Endothelial cell of umbilical vein (primary cell): ENCODE measurements at regions not wholly inside any gene's neighbourhood (a gene's known extent, or its start where the extent isn't known, plus 50 kb on each side); places are given as distances from the start of the nearest gene placed in this dataset.
"Not testable (repeated sequence)": the region's sequence is repeated elsewhere in the genome, so short reads cannot be mapped to it uniquely, and the experiment has no call there.

Experiments used
- BruUV-seq: library from RNA; stranded (reverse); fragments of 400-500 nt; replicated peaks from 2 replicates; lab custom pipeline; 2021; lab: Mats Ljungman, UMichigan
- CTCF ChIA-PET: fragments of 300-600, 350-600 bp; sonication (Branson Sonifier 250); formaldehyde crosslinking; loops from one replicate; lab custom pipeline; 2021; ENCODE audit warnings: antibody characterized with exemption, inconsistent platforms; lab: Charles Lee
- POLR2A ChIA-PET: fragments of 300-600, 350-600 bp; sonication (Branson Sonifier 250); formaldehyde crosslinking; loops from one replicate; lab custom pipeline; 2021; ENCODE audit warnings: antibody characterized with exemption, inconsistent platforms; lab: Charles Lee
- DNase-seq: peaks from one replicate; pipeline ENCODE4 v3.0.0-alpha.2; 2011; ENCODE audit warnings: low read depth, low spot score
- FAIRE-seq: peaks from 2 replicates; lab custom pipeline; 2011; peaks lifted over from hg19 to GRCh38; lab: Jason Lieb, UNC
- H2AFZ ChIP-seq: 2 replicates; pipeline ENCODE4 v1.6.0; 2012; ENCODE audit warnings: low read depth, low read length, control low read depth, inconsistent platforms
- H3K27ac ChIP-seq: 2 replicates; pipeline ENCODE4 v1.5.1; 2011; ENCODE audit warnings: low read depth, mild to moderate bottlenecking, control low read depth, low read length, moderate library complexity; ENCODE audit not compliant: insufficient read depth
- H3K27me3 ChIP-seq, 2 experiments: 2 replicates each; pipeline versions ENCODE4 v1.6.0 to v1.6.1; 2011; ENCODE audit warnings: low read length in 2 of 2, mixed read lengths in 1 of 2; ENCODE audit not compliant: control insufficient read depth in 2 of 2, insufficient read depth in 2 of 2
- H3K36me3 ChIP-seq, 2 experiments: 2 replicates in 1 of 2; 3 replicates in 1 of 2; pipeline ENCODE4 v1.5.1; 2011; ENCODE audit warnings: low read length in 2 of 2, mild to moderate bottlenecking in 1 of 2, moderate library complexity in 1 of 2; ENCODE audit not compliant: control insufficient read depth in 2 of 2, insufficient read depth in 2 of 2; ENCODE audit errors: extremely low read depth in 1 of 2
- H3K4me1 ChIP-seq: 3 replicates; pipeline ENCODE4 v1.5.1; 2011; ENCODE audit warnings: mild to moderate bottlenecking, low read length; ENCODE audit not compliant: control insufficient read depth, insufficient read depth; ENCODE audit errors: extremely low read depth
- H3K4me2 ChIP-seq: 2 replicates; pipeline ENCODE4 v1.6.1; 2011; ENCODE audit warnings: low read length, control low read depth, mixed read lengths; ENCODE audit not compliant: insufficient read depth
- H3K4me3 ChIP-seq, 3 experiments: fragments of 200-600 bp in 1 of 3; sonication (generic), shearing (Covaris generic) in 1 of 3; replicated peaks in 1 of 3; 2 replicates each; pipeline ENCODE4 v1.5.1; 2011 to 2016; ENCODE audit warnings: control low read depth in 3 of 3, low read length in 3 of 3, mild to moderate bottlenecking in 2 of 3, inconsistent platforms in 1 of 3, low read depth in 1 of 3, moderate library complexity in 1 of 3; ENCODE audit not compliant: insufficient read depth in 1 of 3
- H3K79me2 ChIP-seq: 2 replicates; pipeline ENCODE4 v1.6.0; 2012; ENCODE audit warnings: low read length, inconsistent platforms; ENCODE audit not compliant: control insufficient read depth, insufficient read depth
- H3K9ac ChIP-seq: replicated peaks from 2 replicates; pipeline ENCODE3; 2011; ENCODE audit warnings: low read length, control low read depth; ENCODE audit not compliant: insufficient read depth; ENCODE audit errors: extremely low read depth
- H3K9me1 ChIP-seq: replicated peaks from 3 replicates; pipeline ENCODE4 v1.6.0; 2011; ENCODE audit warnings: mild to moderate bottlenecking, low read length; ENCODE audit not compliant: control insufficient read depth, insufficient read depth; ENCODE audit errors: extremely low read depth
- H3K9me3 ChIP-seq: replicated peaks from 2 replicates; pipeline ENCODE4 v1.5.1; 2012; ENCODE audit warnings: low read length, inconsistent platforms; ENCODE audit not compliant: control insufficient read depth, insufficient read depth
- H4K20me1 ChIP-seq: replicated peaks from 2 replicates; pipeline ENCODE3; 2011; ENCODE audit warnings: mild to moderate bottlenecking, low read length; ENCODE audit not compliant: control insufficient read depth, insufficient read depth; ENCODE audit errors: extremely low read depth
- CTCF ChIP-seq, 2 donors: IDR thresholded peaks; 1 replicate in 1 of 2; 2 replicates in 1 of 2; pipeline ENCODE4 v1.5.1; 2011; ENCODE audit warnings: low read length in 2 of 2, mild to moderate bottlenecking in 2 of 2, moderate library complexity in 2 of 2, control low read depth in 1 of 2, inconsistent platforms in 1 of 2, low read depth in 1 of 2; ENCODE audit not compliant: insufficient read depth in 1 of 2; ENCODE audit errors: extremely low read depth in 1 of 2
- EZH2 ChIP-seq: IDR thresholded peaks from 2 replicates; pipeline ENCODE4 v1.6.1; 2012; ENCODE audit warnings: borderline replicate concordance, low read depth, mild to moderate bottlenecking, moderate library complexity, low read length, inconsistent platforms; ENCODE audit not compliant: severe bottlenecking
- FOS ChIP-seq: IDR thresholded peaks from 2 replicates; pipeline ENCODE4 v1.6.1; 2011; ENCODE audit warnings: mild to moderate bottlenecking, low read length, moderate library complexity, borderline replicate concordance; ENCODE audit not compliant: insufficient read depth
- GATA2 ChIP-seq: IDR thresholded peaks from 2 replicates; pipeline ENCODE4 v1.7.0; 2011; ENCODE audit warnings: low read depth, mild to moderate bottlenecking, moderate library complexity, mixed read lengths, low read length; ENCODE audit not compliant: insufficient read length, insufficient read depth
- JUN ChIP-seq: IDR thresholded peaks from 2 replicates; pipeline ENCODE4 v1.6.1; 2011; ENCODE audit warnings: borderline replicate concordance, low read depth; ENCODE audit not compliant: insufficient read length, insufficient read depth
- MAX ChIP-seq: IDR thresholded peaks from 2 replicates; pipeline ENCODE4 v1.6.1; 2011; ENCODE audit not compliant: insufficient read depth, insufficient read length
- MYC ChIP-seq: IDR thresholded peaks from one replicate; pipeline ENCODE4 v1.6.1; 2011; ENCODE audit warnings: mild to moderate bottlenecking, low read depth, low read length
- POLR2A ChIP-seq: IDR thresholded peaks from 2 replicates; pipeline ENCODE4 v1.6.1; 2012; ENCODE audit warnings: low read depth, mild to moderate bottlenecking, control low read depth, low read length
- POLR2AphosphoS5 ChIP-seq: IDR thresholded peaks from 2 replicates; pipeline ENCODE4 v1.6.1; 2012; ENCODE audit warnings: low read depth, mild to moderate bottlenecking, control low read depth, low read length, moderate library complexity; ENCODE audit not compliant: insufficient read depth
- dilution Hi-C: fragments of 300-500 bp; cut with MboI; formaldehyde crosslinking; loops from one replicate; pipeline ENCODE4 v1.15.0; 2019; ENCODE audit warnings: low sequenced_read_pairs; ENCODE audit not compliant: extremely low pct_ligation_motif_present
- intact Hi-C: fragments of 100-400 bp; cut with micrococcal nuclease; formaldehyde crosslinking; loops from one replicate; pipeline ENCODE4 v1.10.0; 2022

DNA sequence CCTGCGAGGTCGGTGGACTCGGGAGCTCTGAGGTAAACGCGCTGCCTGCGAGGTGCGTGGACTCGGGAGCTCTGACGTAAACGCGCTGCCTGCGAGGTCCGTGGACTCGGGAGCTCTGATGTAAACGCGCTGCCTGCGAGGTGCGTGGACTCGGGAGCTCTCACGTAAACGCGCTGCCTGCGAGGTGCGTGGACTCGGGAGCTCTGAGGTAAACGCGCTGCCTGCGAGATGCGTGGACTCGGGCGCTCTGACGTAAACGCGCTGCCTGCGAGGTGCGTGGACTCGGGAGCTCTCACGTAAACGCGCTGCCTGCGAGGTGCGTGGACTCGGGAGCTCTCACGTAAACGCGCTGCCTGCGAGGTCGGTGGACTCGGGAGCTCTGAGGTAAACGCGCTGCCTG, 81.8 kb upstream of the SNTG2 start:
- H3K79me2 ChIP-seq, DNase-seq, H3K9me3 ChIP-seq, H3K36me3 ChIP-seq, POLR2A ChIA-PET, dilution Hi-C loops, intact Hi-C loops, CTCF ChIA-PET, FAIRE-seq, BruUV-seq, H3K4me1 ChIP-seq, H3K9me1 ChIP-seq, H3K9ac ChIP-seq, H2AFZ ChIP-seq, H4K20me1 ChIP-seq, H3K27me3 ChIP-seq, H3K4me2 ChIP-seq, H3K4me3 ChIP-seq, H3K27ac ChIP-seq: not testable (repeated sequence)

- no peak overlapping the region for H2AFZ ChIP-seq
- H4K20me1 ChIP-seq = no peaks in the 10 kb centered on the region
- FAIRE-seq (no peak), DNase-seq (no peak)
- TF ChIP-seq EZH2 (no peak), POLR2A (no peak), JUN (no peak), FOS (no peak), GATA2 (no peak), CTCF (IDR thresholded peaks at IDR 0.05; ENCODE audit: extremely low read depth in 1 of 2, insufficient read depth in 1 of 2, low read depth in 1 of 2, low read length in 2 of 2) (no peak), MYC (no peak), MAX (no peak), POLR2AphosphoS5 (no peak)
- peaks cover 5% of the 10 kb centered on the region for H3K9me3 ChIP-seq
- no peaks in the 10 kb centered on the region for H3K27me3 ChIP-seq
- no peak overlapping the region for H3K27ac ChIP-seq
- no peak overlapping the region for H3K4me2 ChIP-seq
- intact Hi-C loops = no loop called here
- CTCF ChIA-PET = no interaction called here
- no peaks in the 10 kb centered on the region for H3K79me2 ChIP-seq
- no TSS peak for BruUV-seq
- no peaks in the 10 kb centered on the region for H3K9me1 ChIP-seq
- no peaks in the 10 kb centered on the region for H3K36me3 ChIP-seq
- dilution Hi-C loops = no loop called here
- H3K4me3 ChIP-seq = no peak overlapping the region
- H3K4me1 ChIP-seq = no peaks in the 10 kb centered on the region
- H3K9ac ChIP-seq = no peak overlapping the region
- POLR2A ChIA-PET = no interaction called here
These were observed 83.4 kb upstream of the SNTG2 start for GRCh38 chr2:867296-867695.
